ENCODE measurements at regions not wholly inside any gene's neighbourhood (a gene's known extent, or its start where the extent isn't known, plus 50 kb on each side); places are given as distances from the start of the nearest gene placed in this dataset.

DNA sequence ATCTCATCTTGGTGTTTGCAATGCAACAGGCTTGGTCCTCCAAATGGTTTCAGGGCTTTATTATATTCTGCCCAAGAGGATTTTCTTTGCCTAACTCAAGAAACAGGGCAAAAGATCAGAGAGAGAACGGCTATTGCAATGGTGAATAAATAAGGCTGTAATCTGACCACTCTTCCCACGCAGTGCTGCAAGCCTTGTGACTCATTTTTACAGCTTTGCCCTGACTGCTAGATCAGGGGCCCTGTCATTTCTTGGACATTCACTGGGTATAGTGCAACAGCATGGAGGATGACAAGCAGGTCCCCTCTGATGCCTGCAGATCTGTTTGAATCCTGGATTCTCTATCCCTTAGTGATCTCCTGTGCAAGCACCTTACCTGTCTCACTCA, 459.1 kb downstream of the EBF1 start:
- CTCF ChIA-PET, result interaction anchor here (0.8 kb wide), 2 partner anchors 15 to 58 kb away, joined by 3 read pairs; no protein-coding TSS in a partner anchor
- DNase-seq (ENCODE audit: unreplicated experiment), result peak; percentile 87

DNA sequence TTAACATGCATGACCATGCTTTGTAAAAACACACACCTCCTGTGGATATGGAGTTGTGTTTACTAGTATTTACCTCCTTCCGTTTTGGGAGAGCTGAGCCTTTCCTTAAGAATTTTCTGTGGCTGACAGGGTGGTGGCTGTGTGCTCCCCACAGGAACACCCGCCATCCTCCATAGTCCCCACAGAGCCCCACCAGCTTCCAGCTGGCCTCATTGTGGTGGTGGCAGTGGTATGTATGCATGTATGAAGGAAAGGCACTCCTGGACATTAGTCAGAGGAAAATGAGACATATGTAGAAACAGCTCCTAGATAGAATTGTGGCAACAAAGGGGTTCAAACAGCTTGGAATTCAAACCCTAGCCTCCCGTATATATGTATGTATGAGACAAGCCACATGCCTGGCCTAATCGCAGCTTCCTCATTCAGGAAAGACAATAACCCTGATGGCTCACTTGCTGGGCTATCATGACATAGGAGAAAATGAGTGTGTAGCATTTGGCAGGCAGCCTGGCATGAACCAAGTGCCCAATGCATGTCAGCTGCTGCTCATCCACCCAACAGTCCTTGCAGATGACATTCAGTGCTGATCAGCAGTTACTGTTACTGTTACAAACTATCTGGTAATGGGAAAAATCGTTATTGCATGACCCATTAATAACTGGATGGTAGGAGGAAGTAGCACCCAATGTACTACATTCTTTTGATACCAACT, 459.7 kb downstream of the EBF1 start:
- Mint-ChIP-seq H3K4me1 (ENCODE audit: insufficient read depth, unreplicated experiment) (peaks cover 12% of the 10 kb centered on the region), H3K27me3 (ENCODE audit: insufficient read depth, unreplicated experiment) (no peaks in the 10 kb centered on the region), H3K27ac (ENCODE audit: low read depth, unreplicated experiment) (no peak overlapping the region), H3K9me3 (ENCODE audit: unreplicated experiment) (no peaks in the 10 kb centered on the region), H3K4me3 (ENCODE audit: unreplicated experiment) (no peak overlapping the region), H3K36me3 (ENCODE audit: insufficient read depth, unreplicated experiment) (no peaks in the 10 kb centered on the region)
- no TSS peak for BruUV-seq (replicated peaks)
- intact Hi-C loops (cut with micrococcal nuclease), result no loop called here
- POLR2A ChIA-PET, result interaction anchor here (0.6 kb wide), 1 partner anchor 380 kb away, joined by 3 read pairs; no protein-coding TSS in a partner anchor
- TF ChIP-seq, protein P1, sequence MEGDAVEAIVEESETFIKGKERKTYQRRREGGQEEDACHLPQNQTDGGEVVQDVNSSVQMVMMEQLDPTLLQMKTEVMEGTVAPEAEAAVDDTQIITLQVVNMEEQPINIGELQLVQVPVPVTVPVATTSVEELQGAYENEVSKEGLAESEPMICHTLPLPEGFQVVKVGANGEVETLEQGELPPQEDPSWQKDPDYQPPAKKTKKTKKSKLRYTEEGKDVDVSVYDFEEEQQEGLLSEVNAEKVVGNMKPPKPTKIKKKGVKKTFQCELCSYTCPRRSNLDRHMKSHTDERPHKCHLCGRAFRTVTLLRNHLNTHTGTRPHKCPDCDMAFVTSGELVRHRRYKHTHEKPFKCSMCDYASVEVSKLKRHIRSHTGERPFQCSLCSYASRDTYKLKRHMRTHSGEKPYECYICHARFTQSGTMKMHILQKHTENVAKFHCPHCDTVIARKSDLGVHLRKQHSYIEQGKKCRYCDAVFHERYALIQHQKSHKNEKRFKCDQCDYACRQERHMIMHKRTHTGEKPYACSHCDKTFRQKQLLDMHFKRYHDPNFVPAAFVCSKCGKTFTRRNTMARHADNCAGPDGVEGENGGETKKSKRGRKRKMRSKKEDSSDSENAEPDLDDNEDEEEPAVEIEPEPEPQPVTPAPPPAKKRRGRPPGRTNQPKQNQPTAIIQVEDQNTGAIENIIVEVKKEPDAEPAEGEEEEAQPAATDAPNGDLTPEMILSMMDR (IDR thresholded peaks at IDR 0.05; ENCODE audit: unreplicated experiment), result no peak
- CTCF ChIA-PET, result interaction anchor here (0.5 to 0.9 kb wide), 5 partner anchors 15 to 1337 kb away, joined by 3 read pairs; no protein-coding TSS in a partner anchor
- DNase-seq (ENCODE audit: unreplicated experiment), result peak; percentile 53

More for the DNA sequence above, 459.1 kb downstream of the EBF1 start:
- Mint-ChIP-seq H3K4me3 (ENCODE audit: unreplicated experiment) (no peak overlapping the region), H3K27ac (ENCODE audit: low read depth, unreplicated experiment) (no peak overlapping the region), H3K9me3 (ENCODE audit: unreplicated experiment) (no peaks in the 10 kb centered on the region), H3K36me3 (ENCODE audit: insufficient read depth, unreplicated experiment) (no peaks in the 10 kb centered on the region), H3K4me1 (ENCODE audit: insufficient read depth, unreplicated experiment) (peaks cover 12% of the 10 kb centered on the region), H3K27me3 (ENCODE audit: insufficient read depth, unreplicated experiment) (no peaks in the 10 kb centered on the region)
- BruUV-seq (replicated peaks), result no TSS peak
- intact Hi-C loops (cut with micrococcal nuclease), result no loop called here
- POLR2A ChIA-PET, result interaction anchor here (0.6 kb wide), 1 partner anchor 380 kb away, joined by 3 read pairs; no protein-coding TSS in a partner anchor
- TF ChIP-seq, protein P1 (IDR thresholded peaks at IDR 0.05; ENCODE audit: unreplicated experiment), result no peak

DNA sequence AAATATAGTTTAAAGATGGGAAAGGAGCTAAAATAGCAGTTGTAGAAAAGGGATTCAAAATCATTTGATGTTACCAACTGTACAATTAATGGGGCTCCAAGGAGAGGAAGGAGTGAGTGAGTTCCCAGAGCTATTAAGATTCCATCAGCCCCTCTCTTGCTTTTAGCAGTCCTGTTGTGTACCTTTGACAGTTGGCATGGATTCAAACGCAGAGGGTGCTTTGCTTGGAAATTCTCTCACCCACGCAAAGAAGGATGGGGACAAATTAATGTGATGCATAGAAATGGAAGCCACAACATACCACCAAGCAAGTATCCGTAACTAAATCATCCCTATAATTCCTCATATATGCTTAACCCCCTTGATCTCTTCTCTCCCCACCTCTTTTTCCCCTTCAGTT, 461.3 kb downstream of the EBF1 start:
- H3K4me1 Mint-ChIP-seq (ENCODE audit: insufficient read depth, unreplicated experiment), result peaks cover 12% of the 10 kb centered on the region
- H3K9me3 Mint-ChIP-seq (ENCODE audit: unreplicated experiment), result no peaks in the 10 kb centered on the region
- TF ChIP-seq, protein P1 (IDR thresholded peaks at IDR 0.05; ENCODE audit: unreplicated experiment), result no peak
- H3K4me3 Mint-ChIP-seq (ENCODE audit: unreplicated experiment), result no peak overlapping the region
- DNase-seq (ENCODE audit: unreplicated experiment), result no peak
- H3K27me3 Mint-ChIP-seq (ENCODE audit: insufficient read depth, unreplicated experiment), result no peaks in the 10 kb centered on the region
- no peak overlapping the region for H3K27ac Mint-ChIP-seq (ENCODE audit: low read depth, unreplicated experiment)
- ChIA-PET POLR2A (interaction anchor here (0.7 kb wide), 1 partner anchor 377 kb away, joined by 3 read pairs; no protein-coding TSS in a partner anchor), CTCF (interaction anchor here (0.8 kb wide), 1 partner anchor 482 kb away, joined by 4 read pairs; no protein-coding TSS in a partner anchor)
- intact Hi-C loops (cut with micrococcal nuclease), result no loop called here
- BruUV-seq (replicated peaks), result no TSS peak
- no peaks in the 10 kb centered on the region for H3K36me3 Mint-ChIP-seq (ENCODE audit: insufficient read depth, unreplicated experiment)

DNA sequence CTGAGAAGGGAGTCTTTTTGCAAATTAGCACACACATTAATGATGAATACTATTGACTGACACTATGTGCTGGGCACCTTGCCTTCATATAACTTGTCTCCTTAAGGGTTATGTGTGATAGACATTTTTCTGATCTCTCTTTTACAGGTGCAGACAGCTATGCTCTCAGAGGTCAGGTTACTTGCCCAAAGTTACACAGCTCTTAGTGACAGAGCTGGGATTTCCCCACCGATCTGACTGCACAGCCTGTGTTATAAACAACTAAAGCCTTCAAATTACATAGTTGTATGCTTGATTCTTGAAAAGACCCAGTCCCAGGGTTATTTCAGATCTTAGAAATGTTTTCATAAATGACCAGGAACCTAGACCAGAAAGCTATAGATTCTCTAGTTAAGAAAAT, 462.7 kb downstream of the EBF1 start:
- intact Hi-C loops (cut with micrococcal nuclease), result no loop called here
- DNase-seq (ENCODE audit: unreplicated experiment), result peak; percentile 9
- peaks cover 12% of the 10 kb centered on the region for H3K4me1 Mint-ChIP-seq (ENCODE audit: insufficient read depth, unreplicated experiment)
- BruUV-seq (replicated peaks), result no TSS peak
- no peak overlapping the region for H3K4me3 Mint-ChIP-seq (ENCODE audit: unreplicated experiment)
- CTCF ChIA-PET, result interaction anchor here (0.6 to 1.0 kb wide), 4 partner anchors 87 to 545 kb away, joined by 3 to 4 read pairs (median 3); no protein-coding TSS in a partner anchor
- H3K27me3 Mint-ChIP-seq (ENCODE audit: insufficient read depth, unreplicated experiment), result no peaks in the 10 kb centered on the region
- H3K27ac Mint-ChIP-seq (ENCODE audit: low read depth, unreplicated experiment), result no peak overlapping the region
- H3K36me3 Mint-ChIP-seq (ENCODE audit: insufficient read depth, unreplicated experiment), result no peaks in the 10 kb centered on the region
- POLR2A ChIA-PET, result interaction anchor here (1.2 kb wide), 1 partner anchor 21 kb away, joined by 4 read pairs; no protein-coding TSS in a partner anchor
- TF ChIP-seq, protein P1 (IDR thresholded peaks at IDR 0.05; ENCODE audit: unreplicated experiment), result no peak
- H3K9me3 Mint-ChIP-seq (ENCODE audit: unreplicated experiment), result no peaks in the 10 kb centered on the region
